Caco-2 (cell line): ENCODE measurements at regions not wholly inside any gene's neighbourhood (a gene's known extent, or its start where the extent isn't known, plus 50 kb on each side); places are given as distances from the start of the nearest gene placed in this dataset.

Experiments used
- BruUV-seq: library from RNA; stranded (reverse); fragments of 400-500 nt; replicated peaks from 2 replicates; lab custom pipeline; 2021; lab: Mats Ljungman, UMichigan
- CTCF ChIA-PET: fragments of 300-600 bp; sonication (Branson Sonifier 250); formaldehyde crosslinking; loops from one replicate; lab custom pipeline; 2022; ENCODE audit warnings: antibody characterized with exemption; lab: Charles Lee
- POLR2A ChIA-PET: fragments of 300-600 bp; sonication (Branson Sonifier 250); formaldehyde crosslinking; loops from one replicate; lab custom pipeline; 2022; ENCODE audit warnings: antibody characterized with exemption; lab: Charles Lee
- DNase-seq, 2 experiments: peaks; one replicate each; pipeline versions ENCODE4 v3.0.0 to v3.0.0-alpha.2; 2020 to 2022
- H3K27me3 ChIP-seq: replicated peaks from 2 replicates; pipeline ENCODE4 v1.6.0; 2011; ENCODE audit warnings: low read length; ENCODE audit not compliant: control insufficient read depth, insufficient read depth
- H3K36me3 ChIP-seq: 2 replicates; pipeline ENCODE4 v1.5.1; 2011; ENCODE audit warnings: low read length; ENCODE audit not compliant: control insufficient read depth, insufficient read depth
- H3K4me1 ChIP-seq: fragments of 250-450 bp; sonication (Bioruptor Pico); 2 replicates; pipeline ENCODE4 v1.5.1; 2020; ENCODE audit warnings: mild to moderate bottlenecking
- H3K4me3 ChIP-seq: 2 replicates; pipeline ENCODE4 v1.5.1; 2011; ENCODE audit warnings: low read depth, mild to moderate bottlenecking, control low read depth, low read length
- H3K9me3 ChIP-seq: fragments of 250-450 bp; sonication (Bioruptor Pico); 2 replicates; pipeline ENCODE4 v1.5.1; 2020; ENCODE audit warnings: mild to moderate bottlenecking, moderate library complexity
- H3K27ac Mint-ChIP-seq: one replicate; pipeline ENCODE4 v1.8.0; 2022; ENCODE audit warnings: mixed read lengths; ENCODE audit not compliant: unreplicated experiment
- H3K27me3 Mint-ChIP-seq: one replicate; pipeline ENCODE4 v1.8.0; 2022; ENCODE audit warnings: mixed read lengths; ENCODE audit not compliant: insufficient read depth, unreplicated experiment
- H3K36me3 Mint-ChIP-seq: one replicate; pipeline ENCODE4 v1.8.0; 2022; ENCODE audit warnings: mild to moderate bottlenecking, mixed read lengths; ENCODE audit not compliant: insufficient read depth, unreplicated experiment
- H3K4me1 Mint-ChIP-seq: one replicate; pipeline ENCODE4 v1.8.0; 2022; ENCODE audit warnings: low read depth, mixed read lengths; ENCODE audit not compliant: unreplicated experiment
- H3K4me3 Mint-ChIP-seq: one replicate; pipeline ENCODE4 v1.8.0; 2022; ENCODE audit warnings: mild to moderate bottlenecking, moderate library complexity, mixed read lengths; ENCODE audit not compliant: unreplicated experiment
- H3K9me3 Mint-ChIP-seq: one replicate; pipeline ENCODE4 v1.8.0; 2022; ENCODE audit warnings: mixed read lengths; ENCODE audit not compliant: unreplicated experiment
- CTCF ChIP-seq, 2 experiments: fragments of 200-600 bp in 1 of 2; IDR thresholded peaks; 1 replicate in 1 of 2; 2 replicates in 1 of 2; pipeline versions ENCODE4 v1.5.1 to v1.8.0; 2011 to 2022; ENCODE audit warnings: antibody characterized with exemption in 1 of 2, control low read depth in 1 of 2, inconsistent platforms in 1 of 2, low read depth in 1 of 2, low read length in 1 of 2, mild to moderate bottlenecking in 1 of 2, moderate library complexity in 1 of 2; ENCODE audit not compliant: insufficient read depth in 1 of 2, severe bottlenecking in 1 of 2, unreplicated experiment in 1 of 2
- intact Hi-C: fragments of 100-400 bp; cut with micrococcal nuclease; formaldehyde crosslinking; loops from one replicate; pipeline ENCODE4 v1.10.0; 2022; ENCODE audit not compliant: unreplicated experiment

GRCh38 chr14:22464422-22465142 lies 124.4 kb downstream of the DAD1 start:
- intact Hi-C loops = no loop called here
- no peak overlapping the region for H3K4me3 Mint-ChIP-seq
- peaks cover 5% of the 10 kb centered on the region for H3K4me1 Mint-ChIP-seq
- H3K9me3 Mint-ChIP-seq = no peaks in the 10 kb centered on the region
- no peak overlapping the region for H3K27ac Mint-ChIP-seq
- ChIA-PET POLR2A (no interaction called here), CTCF (no interaction called here)
- Histone ChIP-seq H3K36me3 (no peaks in the 10 kb centered on the region), H3K4me3 (no peak overlapping the region), H3K9me3 (no peaks in the 10 kb centered on the region), H3K4me1 (no peaks in the 10 kb centered on the region), H3K27me3 (no peaks in the 10 kb centered on the region)
- BruUV-seq = no TSS peak
- no peaks in the 10 kb centered on the region for H3K27me3 Mint-ChIP-seq
- no peak for DNase-seq
- TF ChIP-seq CTCF (IDR thresholded peaks at IDR 0.05; ENCODE audit: insufficient read depth in 1 of 2, low read depth in 1 of 2, low read length in 1 of 2, severe bottlenecking in 1 of 2, unreplicated experiment in 1 of 2) = no peak
- H3K36me3 Mint-ChIP-seq = no peaks in the 10 kb centered on the region

- no peaks in the 10 kb centered on the region for H3K27me3 ChIP-seq
- no peak for TF ChIP-seq CTCF (IDR thresholded peaks at IDR 0.05; ENCODE audit: insufficient read depth in 1 of 2, low read depth in 1 of 2, low read length in 1 of 2, severe bottlenecking in 1 of 2, unreplicated experiment in 1 of 2)
- DNase-seq = no peak
- Mint-ChIP-seq H3K36me3 (no peaks in the 10 kb centered on the region), H3K4me3 (no peak overlapping the region), H3K27ac (no peak overlapping the region), H3K27me3 (no peaks in the 10 kb centered on the region), H3K9me3 (no peaks in the 10 kb centered on the region), H3K4me1 (no peaks in the 10 kb centered on the region)
- intact Hi-C loops = no loop called here
- no peak overlapping the region for H3K4me3 ChIP-seq
- POLR2A ChIA-PET = no interaction called here
- no peaks in the 10 kb centered on the region for H3K9me3 ChIP-seq
- no peaks in the 10 kb centered on the region for H3K36me3 ChIP-seq
- BruUV-seq = no TSS peak
- no peaks in the 10 kb centered on the region for H3K4me1 ChIP-seq
- CTCF ChIA-PET = no interaction called here
Measured at GRCh38 chr14:22463763-22464173, 125.3 kb downstream of the DAD1 start.

- no peak for DNase-seq
- H3K36me3 ChIP-seq = no peaks in the 10 kb centered on the region
- no peak for TF ChIP-seq CTCF (IDR thresholded peaks at IDR 0.05; ENCODE audit: insufficient read depth in 1 of 2, low read depth in 1 of 2, low read length in 1 of 2, severe bottlenecking in 1 of 2, unreplicated experiment in 1 of 2)
- no peaks in the 10 kb centered on the region for H3K27me3 ChIP-seq
- CTCF ChIA-PET = no interaction called here
- Mint-ChIP-seq H3K36me3 (no peaks in the 10 kb centered on the region), H3K27me3 (no peaks in the 10 kb centered on the region), H3K4me3 (no peak overlapping the region), H3K9me3 (no peaks in the 10 kb centered on the region), H3K4me1 (no peaks in the 10 kb centered on the region), H3K27ac (no peak overlapping the region)
- POLR2A ChIA-PET = no interaction called here
- intact Hi-C loops = no loop called here
- H3K4me1 ChIP-seq = no peaks in the 10 kb centered on the region
- H3K9me3 ChIP-seq = no peaks in the 10 kb centered on the region
- BruUV-seq = no TSS peak
- H3K4me3 ChIP-seq = no peak overlapping the region
Measured at GRCh38 chr14:22462923-22463322, 126.1 kb downstream of the DAD1 start.
